ENCODE measurements at regions not wholly inside any gene's neighbourhood (a gene's known extent, or its start where the extent isn't known, plus 50 kb on each side); places are given as distances from the start of the nearest gene placed in this dataset.

- no peak for TF ChIP-seq CTCF (IDR thresholded peaks at IDR 0.05; ENCODE audit: low read depth, low read length, poor library complexity, severe bottlenecking)
- TF ChIP-seq EZH2phosphoT487 (IDR thresholded peaks at IDR 0.05; ENCODE audit: borderline replicate concordance, low read length), result no peak
These were observed 1050.7 kb upstream of the RBFOX1 start for GRCh38 chr16:6281994-6282393.
